ENCODE measurements at regions not wholly inside any gene's neighbourhood (a gene's known extent, or its start where the extent isn't known, plus 50 kb on each side); places are given as distances from the start of the nearest gene placed in this dataset.

GRCh38 chr10:60517805-60518204, 128.1 kb upstream of the ANK3 start:
- DNase-seq (ENCODE audit: low spot score), result no peak
- Mint-ChIP-seq H3K27ac (no peak overlapping the region), H3K27me3 (ENCODE audit: insufficient read depth) (no peaks in the 10 kb centered on the region), H3K9me3 (peaks cover 4% of the 10 kb centered on the region), H3K4me1 (ENCODE audit: low read depth) (peaks cover 32% of the 10 kb centered on the region), H3K4me3 (no peak overlapping the region), H3K36me3 (ENCODE audit: low read depth) (peaks cover 12% of the 10 kb centered on the region)
- intact Hi-C loops (cut with micrococcal nuclease), result loop anchor here (5.0 kb wide), 1 partner anchor 664 kb away; no protein-coding TSS in a partner anchor

- Mint-ChIP-seq H3K27ac (no peak overlapping the region), H3K4me3 (no peak overlapping the region), H3K9me3 (no peaks in the 10 kb centered on the region), H3K36me3 (ENCODE audit: low read depth) (peaks cover 9% of the 10 kb centered on the region), H3K4me1 (ENCODE audit: low read depth) (peaks cover 25% of the 10 kb centered on the region), H3K27me3 (ENCODE audit: insufficient read depth) (no peaks in the 10 kb centered on the region)
- DNase-seq (ENCODE audit: low spot score), result no peak
- intact Hi-C loops (cut with micrococcal nuclease), result no loop called here
Measured at GRCh38 chr10:60513281-60513680, 123.6 kb upstream of the ANK3 start.

- H3K4me1 Mint-ChIP-seq (ENCODE audit: low read depth), result peaks cover 25% of the 10 kb centered on the region
- intact Hi-C loops (cut with micrococcal nuclease), result no loop called here
Measured at GRCh38 chr10:60511477-60512229, 122.0 kb upstream of the ANK3 start.

GRCh38 chr10:60508831-60509230, 119.2 kb upstream of the ANK3 start:
- H3K4me1 Mint-ChIP-seq (ENCODE audit: low read depth), result peaks cover 20% of the 10 kb centered on the region

More at GRCh38 chr10:60511477-60512229, 122.0 kb upstream of the ANK3 start:
- Mint-ChIP-seq H3K27ac (no peak overlapping the region), H3K27me3 (ENCODE audit: insufficient read depth) (no peaks in the 10 kb centered on the region), H3K9me3 (no peaks in the 10 kb centered on the region), H3K4me3 (no peak overlapping the region), H3K36me3 (ENCODE audit: low read depth) (peaks cover 9% of the 10 kb centered on the region)
- DNase-seq (ENCODE audit: low spot score), result no peak

GRCh38 chr10:60508037-60508436, 118.4 kb upstream of the ANK3 start:
- H3K27me3 Mint-ChIP-seq (ENCODE audit: insufficient read depth), result no peaks in the 10 kb centered on the region
- no peak for DNase-seq (ENCODE audit: low spot score)
- H3K4me1 Mint-ChIP-seq (ENCODE audit: low read depth), result peaks cover 12% of the 10 kb centered on the region
- no peak overlapping the region for H3K27ac Mint-ChIP-seq
- H3K4me3 Mint-ChIP-seq, result no peak overlapping the region
- intact Hi-C loops (cut with micrococcal nuclease), result no loop called here
- H3K36me3 Mint-ChIP-seq (ENCODE audit: low read depth), result peaks cover 5% of the 10 kb centered on the region
- H3K9me3 Mint-ChIP-seq, result no peaks in the 10 kb centered on the region

More at GRCh38 chr10:60508831-60509230, 119.2 kb upstream of the ANK3 start:
- no peak for DNase-seq (ENCODE audit: low spot score)
- H3K9me3 Mint-ChIP-seq, result no peaks in the 10 kb centered on the region
- H3K27ac Mint-ChIP-seq, result no peak overlapping the region
- peaks cover 5% of the 10 kb centered on the region for H3K36me3 Mint-ChIP-seq (ENCODE audit: low read depth)
- no peak overlapping the region for H3K4me3 Mint-ChIP-seq
- intact Hi-C loops (cut with micrococcal nuclease), result no loop called here
- no peaks in the 10 kb centered on the region for H3K27me3 Mint-ChIP-seq (ENCODE audit: insufficient read depth)

GRCh38 chr10:60502621-60503020, 112.9 kb upstream of the ANK3 start:
- no peak for DNase-seq (ENCODE audit: low spot score)
- H3K36me3 Mint-ChIP-seq (ENCODE audit: low read depth), result peaks cover 5% of the 10 kb centered on the region
- H3K4me1 Mint-ChIP-seq (ENCODE audit: low read depth), result peaks cover 4% of the 10 kb centered on the region
- H3K27me3 Mint-ChIP-seq (ENCODE audit: insufficient read depth), result no peaks in the 10 kb centered on the region
- H3K4me3 Mint-ChIP-seq, result no peak overlapping the region
- intact Hi-C loops (cut with micrococcal nuclease), result no loop called here
- H3K9me3 Mint-ChIP-seq, result no peaks in the 10 kb centered on the region
- H3K27ac Mint-ChIP-seq, result no peak overlapping the region

GRCh38 chr10:60498985-60499384, 109.3 kb upstream of the ANK3 start:
- H3K4me1 Mint-ChIP-seq (ENCODE audit: low read depth), result no peaks in the 10 kb centered on the region

GRCh38 chr10:60497364-60497763, 107.7 kb upstream of the ANK3 start:
- no peak for DNase-seq (ENCODE audit: low spot score)
- Mint-ChIP-seq H3K9me3 (no peaks in the 10 kb centered on the region), H3K4me1 (ENCODE audit: low read depth) (no peaks in the 10 kb centered on the region), H3K27me3 (ENCODE audit: insufficient read depth) (no peaks in the 10 kb centered on the region), H3K27ac (no peak overlapping the region), H3K36me3 (ENCODE audit: low read depth) (peaks cover 6% of the 10 kb centered on the region), H3K4me3 (no peak overlapping the region)
- intact Hi-C loops (cut with micrococcal nuclease), result no loop called here

More at GRCh38 chr10:60498985-60499384, 109.3 kb upstream of the ANK3 start:
- Mint-ChIP-seq H3K4me3 (no peak overlapping the region), H3K9me3 (no peaks in the 10 kb centered on the region), H3K27me3 (ENCODE audit: insufficient read depth) (no peaks in the 10 kb centered on the region), H3K27ac (no peak overlapping the region), H3K36me3 (ENCODE audit: low read depth) (peaks cover 5% of the 10 kb centered on the region)
- intact Hi-C loops (cut with micrococcal nuclease), result no loop called here
- DNase-seq (ENCODE audit: low spot score), result no peak

GRCh38 chr10:60496181-60496580, 106.5 kb upstream of the ANK3 start:
- no peak overlapping the region for H3K27ac Mint-ChIP-seq
- intact Hi-C loops (cut with micrococcal nuclease), result no loop called here
- peaks cover 4% of the 10 kb centered on the region for H3K4me1 Mint-ChIP-seq (ENCODE audit: low read depth)
- no peak for DNase-seq (ENCODE audit: low spot score)
- peaks cover 6% of the 10 kb centered on the region for H3K36me3 Mint-ChIP-seq (ENCODE audit: low read depth)
- H3K4me3 Mint-ChIP-seq, result no peak overlapping the region
- no peaks in the 10 kb centered on the region for H3K27me3 Mint-ChIP-seq (ENCODE audit: insufficient read depth)
- no peaks in the 10 kb centered on the region for H3K9me3 Mint-ChIP-seq

- DNase-seq (ENCODE audit: low spot score), result no peak
- no peak overlapping the region for H3K27ac Mint-ChIP-seq
- no peaks in the 10 kb centered on the region for H3K9me3 Mint-ChIP-seq
- H3K27me3 Mint-ChIP-seq (ENCODE audit: insufficient read depth), result no peaks in the 10 kb centered on the region
- H3K4me1 Mint-ChIP-seq (ENCODE audit: low read depth), result peaks cover 11% of the 10 kb centered on the region
- intact Hi-C loops (cut with micrococcal nuclease), result no loop called here
- no peak overlapping the region for H3K4me3 Mint-ChIP-seq
- peaks cover 4% of the 10 kb centered on the region for H3K36me3 Mint-ChIP-seq (ENCODE audit: low read depth)
Measured at GRCh38 chr10:60495338-60496055, 105.8 kb upstream of the ANK3 start.

- intact Hi-C loops (cut with micrococcal nuclease), result no loop called here
- H3K4me3 Mint-ChIP-seq, result no peak overlapping the region
- no peaks in the 10 kb centered on the region for H3K27me3 Mint-ChIP-seq (ENCODE audit: insufficient read depth)
- H3K27ac Mint-ChIP-seq, result no peak overlapping the region
- H3K9me3 Mint-ChIP-seq, result no peaks in the 10 kb centered on the region
- peaks cover 6% of the 10 kb centered on the region for H3K36me3 Mint-ChIP-seq (ENCODE audit: low read depth)
- DNase-seq (ENCODE audit: low spot score), result no peak
- H3K4me1 Mint-ChIP-seq (ENCODE audit: low read depth), result peaks cover 18% of the 10 kb centered on the region
Measured at GRCh38 chr10:60494774-60495173, 105.1 kb upstream of the ANK3 start.

GRCh38 chr10:60491162-60491561, 101.5 kb upstream of the ANK3 start:
- DNase-seq (ENCODE audit: low spot score), result no peak
- H3K9me3 Mint-ChIP-seq, result no peaks in the 10 kb centered on the region
- H3K27ac Mint-ChIP-seq, result no peak overlapping the region
- H3K4me1 Mint-ChIP-seq (ENCODE audit: low read depth), result peaks cover 20% of the 10 kb centered on the region
- no peaks in the 10 kb centered on the region for H3K27me3 Mint-ChIP-seq (ENCODE audit: insufficient read depth)
- H3K4me3 Mint-ChIP-seq, result no peak overlapping the region
- H3K36me3 Mint-ChIP-seq (ENCODE audit: low read depth), result peaks cover 12% of the 10 kb centered on the region
- intact Hi-C loops (cut with micrococcal nuclease), result no loop called here

- Mint-ChIP-seq H3K27me3 (ENCODE audit: insufficient read depth) (no peaks in the 10 kb centered on the region), H3K36me3 (ENCODE audit: low read depth) (peaks cover 14% of the 10 kb centered on the region), H3K9me3 (no peaks in the 10 kb centered on the region), H3K27ac (peak overlapping the region; percentile 18), H3K4me1 (ENCODE audit: low read depth) (peaks cover 20% of the 10 kb centered on the region), H3K4me3 (no peak overlapping the region)
- intact Hi-C loops (cut with micrococcal nuclease), result no loop called here
- DNase-seq (ENCODE audit: low spot score), result no peak
Measured at GRCh38 chr10:60490013-60490412, 100.3 kb upstream of the ANK3 start.

All from activated T-helper 1 cell treated with anti-CD3 and anti-CD28 coated beads, Interleukin-12 subunit alpha, Interleukin-12 subunit beta, Interleukin-2, Interleukin-4 antibody, amounts not matched to agents 30 ng/mL and 10 ng/mL and 1 ng/mL, durations not matched to agents 14 hours and 24 hours and 36 hours (primary cell).